ENCODE measurements at regions not wholly inside any gene's neighbourhood (a gene's known extent, or its start where the extent isn't known, plus 50 kb on each side); places are given as distances from the start of the nearest gene placed in this dataset.

- Histone ChIP-seq H3K9me3 (no peaks in the 10 kb centered on the region), H3K27ac (no peak overlapping the region), H3K4me3 (no peak overlapping the region), H3K36me3 (no peaks in the 10 kb centered on the region), H3K27me3 (no peaks in the 10 kb centered on the region), H3K4me1 (no peaks in the 10 kb centered on the region)
- ATAC-seq (no peak), DNase-seq (no peak)
- intact Hi-C loops (cut with DNase I) = no loop called here
- no peak for TF ChIP-seq CTCF (IDR thresholded peaks at IDR 0.05)
These were observed 112.5 kb downstream of the CCER1 start for GRCh38 chr12:90842477-90842876.

GRCh38 chr12:90841336-90841735, 113.6 kb downstream of the CCER1 start:
- TF ChIP-seq CTCF (IDR thresholded peaks at IDR 0.05) = no peak
- Histone ChIP-seq H3K4me3 (no peak overlapping the region), H3K9me3 (no peaks in the 10 kb centered on the region), H3K27me3 (no peaks in the 10 kb centered on the region), H3K36me3 (no peaks in the 10 kb centered on the region), H3K4me1 (no peaks in the 10 kb centered on the region), H3K27ac (no peak overlapping the region)
- DNase-seq (no peak), ATAC-seq (no peak)
- intact Hi-C loops (cut with DNase I) = no loop called here

GRCh38 chr12:90839346-90839745, 115.6 kb downstream of the CCER1 start:
- Histone ChIP-seq H3K27me3 (no peaks in the 10 kb centered on the region), H3K27ac (no peak overlapping the region), H3K9me3 (no peaks in the 10 kb centered on the region), H3K4me1 (no peaks in the 10 kb centered on the region), H3K4me3 (no peak overlapping the region), H3K36me3 (no peaks in the 10 kb centered on the region)
- DNase-seq = no peak
- TF ChIP-seq CTCF (IDR thresholded peaks at IDR 0.05) = no peak
- ATAC-seq = no peak
- intact Hi-C loops (cut with DNase I) = no loop called here

- Histone ChIP-seq H3K36me3 (no peaks in the 10 kb centered on the region), H3K27me3 (no peaks in the 10 kb centered on the region), H3K9me3 (no peaks in the 10 kb centered on the region), H3K4me3 (no peak overlapping the region), H3K4me1 (no peaks in the 10 kb centered on the region), H3K27ac (no peak overlapping the region)
- ATAC-seq = no peak
- no peak for TF ChIP-seq CTCF (IDR thresholded peaks at IDR 0.05)
- peak in 2 of 4 donors; percentile 18 to 29 for DNase-seq
- intact Hi-C loops (cut with DNase I) = no loop called here
These were observed 118.3 kb downstream of the CCER1 start for GRCh38 chr12:90836689-90837088.

- H3K4me1 ChIP-seq = no peaks in the 10 kb centered on the region
- H3K9me3 ChIP-seq = no peaks in the 10 kb centered on the region
- H3K27me3 ChIP-seq = no peaks in the 10 kb centered on the region
- no peak for DNase-seq
- no peak overlapping the region for H3K27ac ChIP-seq
- no peak overlapping the region for H3K4me3 ChIP-seq
- intact Hi-C loops (cut with DNase I) = no loop called here
- no peaks in the 10 kb centered on the region for H3K36me3 ChIP-seq
- no peak for TF ChIP-seq CTCF (IDR thresholded peaks at IDR 0.05)
- ATAC-seq = no peak
These were observed 121.7 kb downstream of the CCER1 start for GRCh38 chr12:90833228-90833627.

Data from left lung (tissue), 4 donors.